ENCODE measurements at regions not wholly inside any gene's neighbourhood (a gene's known extent, or its start where the extent isn't known, plus 50 kb on each side); places are given as distances from the start of the nearest gene placed in this dataset.
A peak's percentile ranks its signal among the peaks of the same experiment; 100 is the strongest.
"Not testable (repeated sequence)": the region's sequence is repeated elsewhere in the genome, so short reads cannot be mapped to it uniquely, and the experiment has no call there.

DNA sequence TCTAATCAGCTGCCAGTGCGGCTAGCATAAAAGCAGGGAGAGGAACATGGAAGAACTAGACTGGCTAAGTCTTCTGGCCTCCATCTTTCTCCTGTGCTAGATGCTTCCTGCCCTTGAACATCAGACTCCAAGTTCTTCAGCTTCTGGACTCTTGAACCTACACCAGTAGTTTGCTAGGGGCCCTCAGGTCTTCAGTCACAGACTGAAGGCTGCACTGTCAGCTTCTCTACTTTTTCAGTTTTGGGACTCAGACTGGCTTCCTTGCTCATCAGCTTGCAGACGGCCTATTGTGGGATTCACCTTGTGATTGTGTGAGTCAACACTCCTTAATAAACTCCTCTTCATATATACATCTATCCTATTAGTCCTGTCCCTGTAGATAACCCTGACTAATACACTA, 162.2 kb downstream of the MRPS30 start:
- not testable (repeated sequence) for H3K36me3 Mint-ChIP-seq; H3K27me3 Mint-ChIP-seq; ATAC-seq (ENCODE audit: low read depth in 2 of 2)

DNA sequence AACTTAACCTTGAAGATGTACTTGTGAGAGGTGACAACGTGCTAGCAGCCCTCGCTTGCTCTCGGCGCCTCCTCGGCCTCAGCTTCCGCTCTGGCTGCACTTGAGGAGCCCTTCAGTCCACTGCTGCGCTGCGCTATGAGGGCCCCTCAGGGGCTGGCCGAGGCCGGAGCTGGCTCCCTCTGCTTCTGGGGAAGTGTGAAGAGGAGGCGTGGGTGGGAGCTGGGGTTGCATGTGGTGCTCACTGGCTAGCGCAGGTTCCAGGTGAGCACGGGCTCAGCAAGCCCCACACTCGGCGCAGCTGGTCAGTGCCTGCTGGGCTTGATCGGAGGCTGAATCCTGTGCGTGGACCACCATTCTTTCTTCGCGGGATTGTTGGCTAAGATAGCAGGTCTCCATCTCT, 166.1 kb downstream of the MRPS30 start:
- H3K27me3 Mint-ChIP-seq: no peaks in the 10 kb centered on the region
- H3K9me3 Mint-ChIP-seq: peaks cover 0 to 25% (median 4%) of the 10 kb centered on the region in 7 donors
- Histone ChIP-seq H3K9me3 (ENCODE audit: control insufficient read depth in 2 of 2, low read length in 2 of 2) (no peaks in the 10 kb centered on the region), H3K27ac (ENCODE audit: insufficient read depth, low read length, poor library complexity, severe bottlenecking) (no peak overlapping the region), H3K36me3 (ENCODE audit: control insufficient read depth, insufficient read depth, low read length) (no peaks in the 10 kb centered on the region), H3K4me3 (ENCODE audit: low read depth, low read length) (no peak overlapping the region), H3K4me1 (ENCODE audit: control insufficient read depth, insufficient read depth, low read length, poor library complexity, severe bottlenecking) (no peaks in the 10 kb centered on the region), H3K27me3 (ENCODE audit: control insufficient read depth, insufficient read depth, low read length) (no peaks in the 10 kb centered on the region)
- H3K4me1 Mint-ChIP-seq: no peaks in the 10 kb centered on the region
- no peaks in the 10 kb centered on the region for H3K36me3 Mint-ChIP-seq
- H3K27ac Mint-ChIP-seq: no peak overlapping the region
- DNase-seq: no peak
- ATAC-seq (ENCODE audit: low read depth in 2 of 2): no peak
- H3K4me3 Mint-ChIP-seq: no peak overlapping the region

More for the DNA sequence above, 162.2 kb downstream of the MRPS30 start:
- H3K9me3 Mint-ChIP-seq; H3K27me3 ChIP-seq (ENCODE audit: control insufficient read depth, insufficient read depth, low read length); H3K9me3 ChIP-seq (ENCODE audit: control insufficient read depth in 2 of 2, low read length in 2 of 2); H3K4me1 Mint-ChIP-seq; H3K4me3 ChIP-seq (ENCODE audit: low read depth, low read length); H3K27ac ChIP-seq (ENCODE audit: insufficient read depth, low read length, poor library complexity, severe bottlenecking); H3K36me3 ChIP-seq (ENCODE audit: control insufficient read depth, insufficient read depth, low read length); H3K27ac Mint-ChIP-seq; H3K4me3 Mint-ChIP-seq; DNase-seq; H3K4me1 ChIP-seq (ENCODE audit: control insufficient read depth, insufficient read depth, low read length, poor library complexity, severe bottlenecking): not testable (repeated sequence)

DNA sequence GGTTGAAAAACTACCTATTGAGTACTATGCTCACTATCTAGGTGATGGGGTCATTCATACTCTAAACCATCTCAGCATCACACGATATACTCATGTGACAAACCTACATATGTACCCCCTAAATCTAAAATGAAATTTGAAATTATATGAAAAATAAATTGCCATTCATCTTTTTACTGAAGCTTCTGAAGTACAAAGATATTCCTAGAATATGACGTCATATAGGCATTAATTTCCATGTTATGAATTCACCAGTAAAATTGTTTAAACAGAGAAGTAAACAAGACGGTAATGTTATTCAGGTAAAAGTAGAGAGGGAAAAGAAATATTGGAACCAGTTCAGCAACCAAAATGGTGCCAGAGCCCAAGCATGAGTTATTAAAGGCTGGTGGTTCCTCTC, 173.0 kb downstream of the MRPS30 start:
- peaks cover 0 to 64% (median 26%) of the 10 kb centered on the region in 7 donors for H3K9me3 Mint-ChIP-seq
- H3K36me3 ChIP-seq (ENCODE audit: control insufficient read depth, insufficient read depth, low read length): no peaks in the 10 kb centered on the region
- H3K4me1 ChIP-seq (ENCODE audit: control insufficient read depth, insufficient read depth, low read length, poor library complexity, severe bottlenecking): no peaks in the 10 kb centered on the region
- H3K4me3 ChIP-seq (ENCODE audit: low read depth, low read length): no peak overlapping the region
- ATAC-seq (ENCODE audit: low read depth in 2 of 2) (no peak), DNase-seq (no peak)
- H3K27ac Mint-ChIP-seq: no peak overlapping the region
- H3K27me3 Mint-ChIP-seq: no peaks in the 10 kb centered on the region
- H3K36me3 Mint-ChIP-seq: no peaks in the 10 kb centered on the region
- no peak overlapping the region for H3K4me3 Mint-ChIP-seq
- no peaks in the 10 kb centered on the region for H3K27me3 ChIP-seq (ENCODE audit: control insufficient read depth, insufficient read depth, low read length)
- H3K9me3 ChIP-seq (ENCODE audit: control insufficient read depth in 2 of 2, low read length in 2 of 2): peaks cover 14 to 25% of the 10 kb centered on the region in 2 experiments
- no peaks in the 10 kb centered on the region for H3K4me1 Mint-ChIP-seq
- H3K27ac ChIP-seq (ENCODE audit: insufficient read depth, low read length, poor library complexity, severe bottlenecking): no peak overlapping the region

DNA sequence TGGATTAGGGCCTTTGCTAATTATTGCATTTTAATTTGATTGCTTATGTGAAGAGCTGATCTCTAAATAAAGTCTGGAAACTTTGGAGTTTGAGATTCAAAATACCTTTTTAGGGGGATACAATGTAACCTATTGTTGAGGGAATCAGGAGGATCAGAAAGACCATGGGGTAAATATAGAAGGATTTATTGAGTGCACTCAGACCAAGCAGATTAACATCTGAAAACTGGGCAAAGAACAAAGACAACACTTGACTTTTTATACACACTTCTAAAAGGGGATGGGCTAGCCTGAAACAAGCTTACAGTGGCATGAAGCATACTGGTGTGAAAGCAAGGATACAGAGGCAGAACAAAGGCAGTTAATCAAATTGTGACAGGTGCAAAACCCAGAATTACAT, 174.3 kb downstream of the MRPS30 start:
- peak overlapping the region in 1 of 4 donors; percentile 13 for H3K4me3 Mint-ChIP-seq
- no peaks in the 10 kb centered on the region for H3K4me1 Mint-ChIP-seq
- Histone ChIP-seq H3K27ac (ENCODE audit: insufficient read depth, low read length, poor library complexity, severe bottlenecking) (no peak overlapping the region), H3K4me1 (ENCODE audit: control insufficient read depth, insufficient read depth, low read length, poor library complexity, severe bottlenecking) (no peaks in the 10 kb centered on the region), H3K4me3 (ENCODE audit: low read depth, low read length) (no peak overlapping the region), H3K9me3 (ENCODE audit: control insufficient read depth in 2 of 2, low read length in 2 of 2) (peaks cover 14 to 25% of the 10 kb centered on the region in 2 experiments), H3K36me3 (ENCODE audit: control insufficient read depth, insufficient read depth, low read length) (no peaks in the 10 kb centered on the region), H3K27me3 (ENCODE audit: control insufficient read depth, insufficient read depth, low read length) (no peaks in the 10 kb centered on the region)
- no peaks in the 10 kb centered on the region for H3K27me3 Mint-ChIP-seq
- no peak overlapping the region for H3K27ac Mint-ChIP-seq
- H3K36me3 Mint-ChIP-seq: no peaks in the 10 kb centered on the region
- H3K9me3 Mint-ChIP-seq: peaks cover 0 to 68% (median 29%) of the 10 kb centered on the region in 7 donors
- ATAC-seq (ENCODE audit: low read depth in 2 of 2) (no peak), DNase-seq (no peak)

DNA sequence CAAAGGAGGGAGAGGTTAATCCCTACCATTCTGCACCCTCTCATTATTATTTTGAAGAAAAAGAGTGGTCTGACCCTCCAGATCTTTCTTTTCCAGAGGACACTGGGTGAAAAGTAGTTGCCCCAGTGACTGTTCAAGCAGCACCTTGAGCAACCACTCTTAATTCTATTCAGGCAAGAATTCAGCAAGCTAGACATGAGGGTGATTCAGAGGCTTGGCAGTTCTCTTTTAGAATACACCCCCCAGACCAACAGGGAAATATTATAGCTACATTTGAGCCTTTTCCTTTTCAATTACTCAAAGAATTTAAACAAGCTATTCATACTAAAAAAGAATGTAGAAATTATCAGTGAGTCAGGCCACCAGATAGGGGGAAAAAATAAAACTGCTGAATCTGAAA, 178.3 kb downstream of the MRPS30 start:
- H3K9me3 ChIP-seq (ENCODE audit: control insufficient read depth in 2 of 2, low read length in 2 of 2): peaks cover 12 to 43% of the 10 kb centered on the region in 2 experiments
- H3K4me3 Mint-ChIP-seq: no peak overlapping the region
- no peaks in the 10 kb centered on the region for H3K27me3 Mint-ChIP-seq
- no peak for DNase-seq
- ATAC-seq (ENCODE audit: low read depth in 2 of 2): no peak
- no peaks in the 10 kb centered on the region for H3K36me3 ChIP-seq (ENCODE audit: control insufficient read depth, insufficient read depth, low read length)
- no peaks in the 10 kb centered on the region for H3K27me3 ChIP-seq (ENCODE audit: control insufficient read depth, insufficient read depth, low read length)
- no peaks in the 10 kb centered on the region for H3K36me3 Mint-ChIP-seq
- no peak overlapping the region for H3K4me3 ChIP-seq (ENCODE audit: low read depth, low read length)
- peaks cover 0 to 4% (median 0%) of the 10 kb centered on the region in 4 donors for H3K4me1 Mint-ChIP-seq
- no peak overlapping the region for H3K27ac Mint-ChIP-seq
- H3K27ac ChIP-seq (ENCODE audit: insufficient read depth, low read length, poor library complexity, severe bottlenecking): no peak overlapping the region
- H3K4me1 ChIP-seq (ENCODE audit: control insufficient read depth, insufficient read depth, low read length, poor library complexity, severe bottlenecking): no peaks in the 10 kb centered on the region
- peaks cover 0 to 72% (median 23%) of the 10 kb centered on the region in 7 donors for H3K9me3 Mint-ChIP-seq

DNA sequence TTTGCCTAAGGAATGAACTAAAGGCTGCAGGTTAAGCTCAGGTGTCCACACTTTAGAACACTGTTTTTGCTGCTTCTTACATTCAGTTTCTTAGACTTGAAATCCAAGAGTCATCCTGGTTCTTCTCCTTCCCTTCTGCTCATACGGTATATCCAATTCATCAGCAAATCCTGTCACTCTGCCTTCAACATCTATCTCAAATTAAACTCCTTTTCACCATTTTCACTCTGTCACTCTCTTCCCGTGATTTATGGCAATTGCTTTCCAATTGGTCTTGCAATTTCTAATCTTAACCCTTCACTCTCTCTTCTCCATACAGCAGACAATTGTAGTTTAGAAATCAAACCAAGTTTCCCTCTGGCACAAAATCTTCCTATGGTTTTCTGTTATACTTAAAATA, 182.9 kb downstream of the MRPS30 start:
- Mint-ChIP-seq H3K27me3 (no peaks in the 10 kb centered on the region), H3K36me3 (no peaks in the 10 kb centered on the region), H3K27ac (no peak overlapping the region), H3K4me3 (no peak overlapping the region), H3K4me1 (peaks cover 0 to 4% (median 0%) of the 10 kb centered on the region in 4 donors), H3K9me3 (peaks cover 2 to 39% (median 13%) of the 10 kb centered on the region in 7 donors)
- DNase-seq (no peak), ATAC-seq (ENCODE audit: low read depth in 2 of 2) (no peak)
- Histone ChIP-seq H3K4me3 (ENCODE audit: low read depth, low read length) (no peak overlapping the region), H3K9me3 (ENCODE audit: control insufficient read depth in 2 of 2, low read length in 2 of 2) (peaks cover 0 to 21% of the 10 kb centered on the region in 2 experiments), H3K36me3 (ENCODE audit: control insufficient read depth, insufficient read depth, low read length) (no peaks in the 10 kb centered on the region), H3K27ac (ENCODE audit: insufficient read depth, low read length, poor library complexity, severe bottlenecking) (no peak overlapping the region), H3K4me1 (ENCODE audit: control insufficient read depth, insufficient read depth, low read length, poor library complexity, severe bottlenecking) (no peaks in the 10 kb centered on the region), H3K27me3 (ENCODE audit: control insufficient read depth, insufficient read depth, low read length) (no peaks in the 10 kb centered on the region)

DNA sequence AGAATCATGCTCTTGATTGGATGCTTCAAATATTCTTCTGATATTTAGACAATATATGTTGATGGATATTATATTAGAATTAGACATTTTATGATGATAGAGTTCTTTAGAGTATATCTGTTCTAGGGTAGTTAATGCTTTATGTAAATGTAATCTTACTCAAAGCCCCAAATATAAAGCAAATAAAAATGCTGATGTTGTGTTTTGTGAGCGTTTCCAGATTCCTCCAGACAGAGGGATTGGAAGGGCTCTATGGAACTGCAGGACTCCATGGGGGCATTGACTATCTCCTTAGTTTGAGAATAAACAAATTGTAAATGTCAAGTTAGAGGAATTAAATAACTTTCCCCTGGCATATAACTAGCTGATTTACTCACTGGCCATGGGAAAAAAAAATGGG, 184.5 kb downstream of the MRPS30 start:
- Histone ChIP-seq H3K27me3 (ENCODE audit: control insufficient read depth, insufficient read depth, low read length) (no peaks in the 10 kb centered on the region), H3K27ac (ENCODE audit: insufficient read depth, low read length, poor library complexity, severe bottlenecking) (no peak overlapping the region), H3K4me3 (ENCODE audit: low read depth, low read length) (no peak overlapping the region), H3K9me3 (ENCODE audit: control insufficient read depth in 2 of 2, low read length in 2 of 2) (peaks cover 0 to 21% of the 10 kb centered on the region in 2 experiments), H3K36me3 (ENCODE audit: control insufficient read depth, insufficient read depth, low read length) (no peaks in the 10 kb centered on the region), H3K4me1 (ENCODE audit: control insufficient read depth, insufficient read depth, low read length, poor library complexity, severe bottlenecking) (no peaks in the 10 kb centered on the region)
- no peak overlapping the region for H3K4me3 Mint-ChIP-seq
- DNase-seq (no peak), ATAC-seq (ENCODE audit: low read depth in 2 of 2) (no peak)
- no peaks in the 10 kb centered on the region for H3K36me3 Mint-ChIP-seq
- H3K4me1 Mint-ChIP-seq: peaks cover 0 to 4% (median 0%) of the 10 kb centered on the region in 4 donors
- H3K27me3 Mint-ChIP-seq: no peaks in the 10 kb centered on the region
- no peak overlapping the region for H3K27ac Mint-ChIP-seq
- peaks cover 3 to 28% (median 12%) of the 10 kb centered on the region in 7 donors for H3K9me3 Mint-ChIP-seq

DNA sequence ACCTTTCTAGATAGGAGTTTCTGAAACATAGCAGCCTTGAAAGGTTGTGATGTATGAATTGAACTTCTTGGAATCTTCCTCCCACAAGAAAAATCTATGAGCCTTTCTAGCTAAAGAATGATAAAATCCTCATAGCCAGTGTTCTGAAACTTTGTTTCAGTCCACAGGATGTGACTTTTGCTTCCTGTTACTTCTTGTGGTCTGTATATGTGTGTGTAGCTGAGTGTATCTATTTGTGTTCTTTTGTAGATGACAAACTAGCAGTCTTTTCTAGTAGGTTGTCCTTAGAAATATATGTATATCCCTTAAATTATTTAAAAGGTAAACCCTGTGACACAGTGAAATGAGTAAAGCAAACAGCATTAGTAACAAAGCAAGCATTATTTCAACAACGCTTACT, 188.8 kb downstream of the MRPS30 start:
- H3K27ac Mint-ChIP-seq: no peak overlapping the region
- H3K9me3 ChIP-seq (ENCODE audit: control insufficient read depth in 2 of 2, low read length in 2 of 2): no peaks in the 10 kb centered on the region
- no peaks in the 10 kb centered on the region for H3K4me1 Mint-ChIP-seq
- no peak overlapping the region for H3K4me3 Mint-ChIP-seq
- ATAC-seq (ENCODE audit: low read depth in 2 of 2): no peak
- no peak overlapping the region for H3K27ac ChIP-seq (ENCODE audit: insufficient read depth, low read length, poor library complexity, severe bottlenecking)
- no peaks in the 10 kb centered on the region for H3K27me3 ChIP-seq (ENCODE audit: control insufficient read depth, insufficient read depth, low read length)
- no peaks in the 10 kb centered on the region for H3K27me3 Mint-ChIP-seq
- no peak overlapping the region for H3K4me3 ChIP-seq (ENCODE audit: low read depth, low read length)
- H3K36me3 ChIP-seq (ENCODE audit: control insufficient read depth, insufficient read depth, low read length): no peaks in the 10 kb centered on the region
- H3K36me3 Mint-ChIP-seq: no peaks in the 10 kb centered on the region
- H3K4me1 ChIP-seq (ENCODE audit: control insufficient read depth, insufficient read depth, low read length, poor library complexity, severe bottlenecking): no peaks in the 10 kb centered on the region
- H3K9me3 Mint-ChIP-seq: peaks cover 0 to 8% (median 3%) of the 10 kb centered on the region in 7 donors
- DNase-seq: no peak
